ENCODE measurements at regions not wholly inside any gene's neighbourhood (a gene's known extent, or its start where the extent isn't known, plus 50 kb on each side); places are given as distances from the start of the nearest gene placed in this dataset.
"Not testable (repeated sequence)": the region's sequence is repeated elsewhere in the genome, so short reads cannot be mapped to it uniquely, and the experiment has no call there.

GRCh38 chr2:181790716-181791649 lies 100.5 kb upstream of the ITPRID2 start:
- DNase-seq (ENCODE audit: low read depth in 2 of 2), result no peak

- no peak for DNase-seq (ENCODE audit: low read depth in 2 of 2)
Measured at GRCh38 chr2:181792906-181793305, 98.6 kb upstream of the ITPRID2 start.

- DNase-seq (ENCODE audit: low read depth in 2 of 2), result no peak
Measured at GRCh38 chr2:181798022-181798421, 93.5 kb upstream of the ITPRID2 start.

- DNase-seq (ENCODE audit: low read depth in 2 of 2), result not testable (repeated sequence)
Measured at GRCh38 chr2:181802300-181802699, 89.2 kb upstream of the ITPRID2 start.

GRCh38 chr2:181803903-181804799 lies 87.4 kb upstream of the ITPRID2 start:
- not testable (repeated sequence) for DNase-seq (ENCODE audit: low read depth in 2 of 2)

GRCh38 chr2:181805228-181806038 lies 86.1 kb upstream of the ITPRID2 start:
- no peak for DNase-seq (ENCODE audit: low read depth in 2 of 2)

- DNase-seq (ENCODE audit: low read depth in 2 of 2), result no peak
Measured at GRCh38 chr2:181806039-181806392, 85.5 kb upstream of the ITPRID2 start.

- DNase-seq (ENCODE audit: low read depth in 2 of 2), result no peak
Measured at GRCh38 chr2:181807526-181807925, 84.0 kb upstream of the ITPRID2 start.

GRCh38 chr2:181810823-181811695 lies 80.5 kb upstream of the ITPRID2 start:
- DNase-seq (ENCODE audit: low read depth in 2 of 2), result no peak

GRCh38 chr2:181812106-181812743 lies 79.3 kb upstream of the ITPRID2 start:
- DNase-seq (ENCODE audit: low read depth in 2 of 2), result no peak

GRCh38 chr2:181814057-181814491 lies 77.5 kb upstream of the ITPRID2 start:
- DNase-seq (ENCODE audit: low read depth in 2 of 2), result no peak

- DNase-seq (ENCODE audit: low read depth in 2 of 2), result no peak
Measured at GRCh38 chr2:181817509-181817908, 74.0 kb upstream of the ITPRID2 start.

- no peak for DNase-seq (ENCODE audit: low read depth in 2 of 2)
Measured at GRCh38 chr2:181818058-181818680, 73.4 kb upstream of the ITPRID2 start.

GRCh38 chr2:181818840-181819239 lies 72.7 kb upstream of the ITPRID2 start:
- DNase-seq (ENCODE audit: low read depth in 2 of 2), result no peak

- DNase-seq (ENCODE audit: low read depth in 2 of 2), result no peak
Measured at GRCh38 chr2:181821049-181821448, 70.5 kb upstream of the ITPRID2 start.

GRCh38 chr2:181822097-181822496 lies 69.4 kb upstream of the ITPRID2 start:
- DNase-seq (ENCODE audit: low read depth in 2 of 2), result no peak

GRCh38 chr2:181823405-181823804 lies 68.1 kb upstream of the ITPRID2 start:
- DNase-seq (ENCODE audit: low read depth in 2 of 2), result no peak

GRCh38 chr2:181828122-181828705 lies 63.3 kb upstream of the ITPRID2 start:
- DNase-seq (ENCODE audit: low read depth in 2 of 2), result no peak

- no peak for DNase-seq (ENCODE audit: low read depth in 2 of 2)
Measured at GRCh38 chr2:181829230-181829629, 62.3 kb upstream of the ITPRID2 start.
